ENCODE measurements at regions not wholly inside any gene's neighbourhood (a gene's known extent, or its start where the extent isn't known, plus 50 kb on each side); places are given as distances from the start of the nearest gene placed in this dataset.

- H3K27ac Mint-ChIP-seq: no peak overlapping the region
- WGBS, 2 experiments (ENCODE audit: insufficient coverage in 1 of 2, insufficient read length in 1 of 2): 90% methylated on average over 1 of the region's 1 CpG; no CpG with 5 or more reads in 1 of the 2 experiments
These were observed 218.3 kb upstream of the CFAP20DC start for GRCh38 chr3:59268170-59268569.

GRCh38 chr3:59267021-59267420, 217.2 kb upstream of the CFAP20DC start:
- Histone ChIP-seq H3K27me3 (ENCODE audit: control insufficient read depth, insufficient read depth, low read length, poor library complexity, severe bottlenecking) (no peaks in the 10 kb centered on the region), H3K4me3 (ENCODE audit: low read length) (no peak overlapping the region), H3K9ac (ENCODE audit: extremely low read depth, low read length, poor library complexity, severe bottlenecking) (no peak overlapping the region), H3K36me3 (ENCODE audit: control insufficient read depth, insufficient read depth, low read length) (no peaks in the 10 kb centered on the region), H3K9me3 (ENCODE audit: control insufficient read depth, low read length) (peaks cover 16% of the 10 kb centered on the region), H3K27ac (ENCODE audit: low read depth, low read length) (no peak overlapping the region), H3K4me1 (ENCODE audit: control insufficient read depth, insufficient read depth, low read length) (no peaks in the 10 kb centered on the region)
- H3K4me1 Mint-ChIP-seq: peaks cover 1% of the 10 kb centered on the region
- no peaks in the 10 kb centered on the region for H3K27me3 Mint-ChIP-seq (ENCODE audit: insufficient read depth)
- 100% methylated on average over 2 of the region's 2 CpGs for WGBS, 2 experiments (ENCODE audit: insufficient coverage in 1 of 2, insufficient read length in 1 of 2)
- no peak overlapping the region for H3K27ac Mint-ChIP-seq
- no peak overlapping the region for H3K4me3 Mint-ChIP-seq
- peaks cover 10% of the 10 kb centered on the region for H3K9me3 Mint-ChIP-seq
- TF ChIP-seq CTCF (conservative IDR thresholded peaks at IDR 0.05): no peak
- no peaks in the 10 kb centered on the region for H3K36me3 Mint-ChIP-seq (ENCODE audit: low read depth)
- no peak for DNase-seq

More at GRCh38 chr3:59268170-59268569, 218.3 kb upstream of the CFAP20DC start:
- Histone ChIP-seq H3K4me3 (ENCODE audit: low read length) (no peak overlapping the region), H3K36me3 (ENCODE audit: control insufficient read depth, insufficient read depth, low read length) (no peaks in the 10 kb centered on the region), H3K4me1 (ENCODE audit: control insufficient read depth, insufficient read depth, low read length) (no peaks in the 10 kb centered on the region), H3K9ac (ENCODE audit: extremely low read depth, low read length, poor library complexity, severe bottlenecking) (no peak overlapping the region), H3K27me3 (ENCODE audit: control insufficient read depth, insufficient read depth, low read length, poor library complexity, severe bottlenecking) (no peaks in the 10 kb centered on the region), H3K9me3 (ENCODE audit: control insufficient read depth, low read length) (peaks cover 15% of the 10 kb centered on the region), H3K27ac (ENCODE audit: low read depth, low read length) (no peak overlapping the region)
- DNase-seq: no peak
- Mint-ChIP-seq H3K4me3 (no peak overlapping the region), H3K4me1 (no peaks in the 10 kb centered on the region), H3K27me3 (ENCODE audit: insufficient read depth) (no peaks in the 10 kb centered on the region), H3K9me3 (peaks cover 10% of the 10 kb centered on the region), H3K36me3 (ENCODE audit: low read depth) (no peaks in the 10 kb centered on the region)
- TF ChIP-seq CTCF (conservative IDR thresholded peaks at IDR 0.05): no peak

- TF ChIP-seq CTCF (conservative IDR thresholded peaks at IDR 0.05): no peak
- H3K36me3 ChIP-seq (ENCODE audit: control insufficient read depth, insufficient read depth, low read length): no peaks in the 10 kb centered on the region
- DNase-seq: no peak
These were observed 216.7 kb upstream of the CFAP20DC start for GRCh38 chr3:59266551-59266950.

More at GRCh38 chr3:59266551-59266950, 216.7 kb upstream of the CFAP20DC start:
- Mint-ChIP-seq H3K4me1 (peaks cover 6% of the 10 kb centered on the region), H3K27me3 (ENCODE audit: insufficient read depth) (no peaks in the 10 kb centered on the region), H3K9me3 (peaks cover 10% of the 10 kb centered on the region), H3K27ac (no peak overlapping the region), H3K36me3 (ENCODE audit: low read depth) (no peaks in the 10 kb centered on the region), H3K4me3 (no peak overlapping the region)
- Histone ChIP-seq H3K27me3 (ENCODE audit: control insufficient read depth, insufficient read depth, low read length, poor library complexity, severe bottlenecking) (no peaks in the 10 kb centered on the region), H3K4me3 (ENCODE audit: low read length) (no peak overlapping the region), H3K4me1 (ENCODE audit: control insufficient read depth, insufficient read depth, low read length) (peaks cover 4% of the 10 kb centered on the region), H3K27ac (ENCODE audit: low read depth, low read length) (no peak overlapping the region), H3K9ac (ENCODE audit: extremely low read depth, low read length, poor library complexity, severe bottlenecking) (no peak overlapping the region), H3K9me3 (ENCODE audit: control insufficient read depth, low read length) (peaks cover 16% of the 10 kb centered on the region)
- WGBS, 2 experiments (ENCODE audit: insufficient coverage in 1 of 2, insufficient read length in 1 of 2): 100% methylated on average over 3 of the region's 3 CpGs; no CpG with 5 or more reads in 1 of the 2 experiments

Data from endodermal cell (in vitro differentiated cells).